HFF-Myc (cell line): ENCODE measurements at regions not wholly inside any gene's neighbourhood (a gene's known extent, or its start where the extent isn't known, plus 50 kb on each side); places are given as distances from the start of the nearest gene placed in this dataset.

Experiments used
- DNase-seq: peaks from one replicate; pipeline ENCODE4 v3.0.0-alpha.2; 2011; ENCODE audit warnings: low read depth; ENCODE audit errors: extremely low read depth
- H3K4me3 ChIP-seq: replicated peaks from 2 replicates; pipeline ENCODE4 v1.5.1; 2011; ENCODE audit warnings: low read depth, mild to moderate bottlenecking, control low read depth, low read length
- CTCF ChIP-seq: IDR thresholded peaks from 2 replicates; pipeline ENCODE4 v1.5.1; 2012; ENCODE audit warnings: mild to moderate bottlenecking, low read depth, low read length, control low read depth; ENCODE audit errors: missing control alignments

- no peak for DNase-seq
- no peak for TF ChIP-seq CTCF
- no peak overlapping the region for H3K4me3 ChIP-seq
These were observed 187.8 kb downstream of the ZNF516 start for GRCh38 chr18:76307293-76307690.

GRCh38 chr18:76306685-76307292, 188.3 kb downstream of the ZNF516 start:
- peak; percentile 7 for DNase-seq
- H3K4me3 ChIP-seq: no peak overlapping the region
- TF ChIP-seq CTCF: peak; percentile 39

DNA sequence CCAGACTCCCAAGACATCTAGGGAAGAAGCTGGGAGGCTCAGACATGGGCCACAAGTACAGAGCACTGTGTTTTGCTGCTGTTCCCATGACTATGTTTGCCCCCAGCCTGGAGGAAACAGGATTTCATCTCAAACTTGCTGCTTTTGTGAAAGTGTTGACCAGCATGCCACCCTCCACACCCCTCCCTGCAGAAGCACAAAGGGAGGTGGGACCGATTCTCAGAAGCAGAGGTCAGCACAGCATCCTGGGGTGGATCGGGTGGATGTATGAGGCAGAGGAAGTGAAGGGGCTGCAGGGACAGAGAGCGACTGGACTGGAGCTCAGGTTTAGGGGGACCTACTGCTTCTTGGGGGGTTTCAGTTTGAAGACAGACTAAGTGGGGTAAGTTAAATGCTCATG, 209.2 kb downstream of the ZNF516 start:
- DNase-seq: no peak
- TF ChIP-seq CTCF: no peak
- H3K4me3 ChIP-seq: no peak overlapping the region

GRCh38 chr18:76281565-76281964, 213.5 kb downstream of the ZNF516 start:
- TF ChIP-seq CTCF: no peak
- no peak overlapping the region for H3K4me3 ChIP-seq
- no peak for DNase-seq

- H3K4me3 ChIP-seq: no peak overlapping the region
- no peak for TF ChIP-seq CTCF
- DNase-seq: no peak
These were observed 217.2 kb downstream of the ZNF516 start for GRCh38 chr18:76277801-76278200.

DNA sequence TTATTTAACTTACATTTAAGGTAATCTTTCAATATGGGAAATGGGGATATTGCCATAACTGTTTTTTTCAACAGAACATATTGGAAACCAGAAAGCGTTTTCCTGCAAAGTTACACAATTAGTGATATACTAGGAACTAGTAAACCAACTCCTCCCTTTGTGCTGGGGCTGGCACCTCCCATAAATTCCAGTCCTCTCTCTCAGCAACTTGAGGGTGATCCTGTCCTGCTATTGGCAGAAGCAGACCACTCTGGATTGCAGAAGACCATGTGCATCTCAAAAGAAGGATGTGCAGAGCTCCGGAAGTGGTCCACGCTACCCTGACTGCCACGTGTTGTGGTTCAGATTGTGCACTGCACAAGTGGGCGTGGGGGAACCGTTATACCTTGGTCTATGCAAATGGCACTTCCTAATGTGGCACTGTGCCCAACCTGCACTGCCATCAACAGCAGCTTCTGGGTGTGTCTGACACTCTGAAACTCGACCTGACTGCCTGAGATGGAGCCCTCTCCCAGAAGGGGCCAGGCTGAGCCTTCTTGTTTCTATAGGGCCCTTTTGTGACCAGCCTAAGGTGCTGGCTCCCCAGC, 219.2 kb downstream of the ZNF516 start:
- TF ChIP-seq CTCF: no peak
- H3K4me3 ChIP-seq: no peak overlapping the region
- no peak for DNase-seq
